ENCODE measurements at regions not wholly inside any gene's neighbourhood (a gene's known extent, or its start where the extent isn't known, plus 50 kb on each side); places are given as distances from the start of the nearest gene placed in this dataset.

DNA sequence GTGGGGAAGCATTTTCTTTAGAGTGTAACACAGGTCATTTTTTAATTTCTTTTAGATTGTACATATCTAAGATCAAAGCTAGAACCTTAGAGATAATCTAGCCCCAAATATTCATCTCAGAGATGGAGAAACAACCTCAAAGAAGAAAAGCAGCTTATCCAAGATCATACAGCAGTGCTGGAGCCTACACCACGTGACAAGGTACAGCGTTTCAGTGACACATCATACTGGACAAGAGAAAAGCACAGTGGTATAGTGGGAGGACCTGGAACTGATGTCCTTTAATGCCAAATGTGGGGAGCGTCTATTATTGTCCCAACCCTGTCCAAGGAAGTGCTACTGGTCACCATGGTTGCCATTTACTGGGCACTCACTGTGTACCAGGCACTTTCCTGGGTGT is 445.8 kb downstream of the RPS24 start:
- no peaks in the 10 kb centered on the region for H3K27me3 ChIP-seq (ENCODE audit: control insufficient read depth, insufficient read depth, low read length)
- H3K4me3 ChIP-seq (ENCODE audit: low read length) = no peak overlapping the region
- WGBS (ENCODE audit: insufficient coverage, insufficient read length) = no CpG with 5 or more reads among the region's 3 CpGs
- 0 out of 2 replicates have a peak, but pooled peaks cover 1% of the 10 kb centered on the region for H3K4me1 ChIP-seq (ENCODE audit: control insufficient read depth, insufficient read depth, low read length)
- H3K36me3 ChIP-seq (ENCODE audit: control insufficient read depth, insufficient read depth, low read length) = no peaks in the 10 kb centered on the region
- no peak overlapping the region for H3K27ac ChIP-seq (ENCODE audit: low read length)
- DNase-seq (ENCODE audit: low read depth, low spot score) = no peak
- no peaks in the 10 kb centered on the region for H3K9me3 ChIP-seq (ENCODE audit: control insufficient read depth, insufficient read depth, low read length)

GRCh38 chr10:78481842-78482241 is 448.2 kb downstream of the RPS24 start:
- H3K27me3 ChIP-seq (ENCODE audit: control insufficient read depth, insufficient read depth, low read length) = no peaks in the 10 kb centered on the region

DNA sequence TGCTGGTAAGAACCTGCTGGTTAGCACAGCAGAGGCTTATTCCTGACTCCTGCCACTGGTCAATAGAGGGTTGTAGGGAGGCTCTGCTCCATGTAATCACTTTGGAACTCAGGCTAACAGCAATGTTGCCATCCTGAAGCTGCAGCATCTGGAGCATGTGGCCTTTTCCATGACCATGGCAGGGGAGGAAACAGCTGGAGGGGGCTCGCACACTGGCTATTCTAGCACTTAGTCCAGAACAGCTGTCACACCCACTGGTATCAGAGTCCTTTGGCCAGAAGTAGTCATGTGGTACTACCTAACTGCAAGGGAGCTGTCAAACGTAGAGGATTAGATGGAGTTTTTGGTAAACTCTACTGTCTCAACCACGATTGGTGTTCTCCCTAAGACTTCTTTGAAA is 450.0 kb downstream of the RPS24 start:
- H3K27ac ChIP-seq (ENCODE audit: low read length) = no peak overlapping the region

More at GRCh38 chr10:78481842-78482241, 448.2 kb downstream of the RPS24 start:
- Histone ChIP-seq H3K4me3 (ENCODE audit: low read length) (no peak overlapping the region), H3K27ac (ENCODE audit: low read length) (no peak overlapping the region), H3K4me1 (ENCODE audit: control insufficient read depth, insufficient read depth, low read length) (0 out of 2 replicates have a peak, but pooled peaks cover 1% of the 10 kb centered on the region), H3K36me3 (ENCODE audit: control insufficient read depth, insufficient read depth, low read length) (no peaks in the 10 kb centered on the region), H3K9me3 (ENCODE audit: control insufficient read depth, insufficient read depth, low read length) (no peaks in the 10 kb centered on the region)
- WGBS (ENCODE audit: insufficient coverage, insufficient read length) = 100% methylated on average over 1 of the region's 3 CpGs
- DNase-seq (ENCODE audit: low read depth, low spot score) = no peak

GRCh38 chr10:78489034-78489433 is 455.4 kb downstream of the RPS24 start:
- no peak overlapping the region for H3K27ac ChIP-seq (ENCODE audit: low read length)
- H3K4me3 ChIP-seq (ENCODE audit: low read length) = no peak overlapping the region
- WGBS (ENCODE audit: insufficient coverage, insufficient read length) = no CpG with 5 or more reads among the region's 1 CpG

More for the DNA sequence above, 450.0 kb downstream of the RPS24 start:
- Histone ChIP-seq H3K4me1 (ENCODE audit: control insufficient read depth, insufficient read depth, low read length) (0 out of 2 replicates have a peak, but pooled peaks cover 1% of the 10 kb centered on the region), H3K4me3 (ENCODE audit: low read length) (no peak overlapping the region), H3K27me3 (ENCODE audit: control insufficient read depth, insufficient read depth, low read length) (no peaks in the 10 kb centered on the region), H3K9me3 (ENCODE audit: control insufficient read depth, insufficient read depth, low read length) (no peaks in the 10 kb centered on the region), H3K36me3 (ENCODE audit: control insufficient read depth, insufficient read depth, low read length) (no peaks in the 10 kb centered on the region)
- WGBS (ENCODE audit: insufficient coverage, insufficient read length) = no CpG with 5 or more reads among the region's 3 CpGs
- no peak for DNase-seq (ENCODE audit: low read depth, low spot score)

DNA sequence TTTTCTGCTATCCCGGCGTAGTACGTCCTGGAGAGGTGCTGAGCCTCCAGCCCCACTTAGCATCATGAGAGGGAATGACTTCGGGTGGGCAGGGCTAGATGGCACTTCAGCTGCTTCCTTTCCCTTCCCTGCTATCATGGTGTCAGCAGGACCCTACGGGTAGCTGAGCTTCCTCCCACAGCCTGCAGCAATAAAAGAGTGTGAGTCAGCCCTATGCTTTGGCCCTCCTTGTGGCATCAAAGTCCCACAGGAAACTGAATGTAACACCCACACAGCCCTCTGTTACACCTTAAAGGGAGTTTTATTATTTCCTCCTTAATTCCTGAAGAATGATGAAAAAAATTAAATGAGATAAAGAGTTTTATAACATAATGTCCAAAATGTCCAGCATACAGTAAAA is 458.1 kb downstream of the RPS24 start:
- Histone ChIP-seq H3K36me3 (ENCODE audit: control insufficient read depth, insufficient read depth, low read length) (no peaks in the 10 kb centered on the region), H3K4me3 (ENCODE audit: low read length) (no peak overlapping the region), H3K27ac (ENCODE audit: low read length) (no peak overlapping the region), H3K27me3 (ENCODE audit: control insufficient read depth, insufficient read depth, low read length) (no peaks in the 10 kb centered on the region), H3K9me3 (ENCODE audit: control insufficient read depth, insufficient read depth, low read length) (no peaks in the 10 kb centered on the region), H3K4me1 (ENCODE audit: control insufficient read depth, insufficient read depth, low read length) (no peaks in the 10 kb centered on the region)
- WGBS (ENCODE audit: insufficient coverage, insufficient read length) = no CpG with 5 or more reads among the region's 5 CpGs
- DNase-seq (ENCODE audit: low read depth, low spot score) = no peak

More at GRCh38 chr10:78489034-78489433, 455.4 kb downstream of the RPS24 start:
- DNase-seq (ENCODE audit: low read depth, low spot score) = no peak
- H3K4me1 ChIP-seq (ENCODE audit: control insufficient read depth, insufficient read depth, low read length) = no peaks in the 10 kb centered on the region
- no peaks in the 10 kb centered on the region for H3K36me3 ChIP-seq (ENCODE audit: control insufficient read depth, insufficient read depth, low read length)
- no peaks in the 10 kb centered on the region for H3K27me3 ChIP-seq (ENCODE audit: control insufficient read depth, insufficient read depth, low read length)
- no peaks in the 10 kb centered on the region for H3K9me3 ChIP-seq (ENCODE audit: control insufficient read depth, insufficient read depth, low read length)

- H3K4me3 ChIP-seq (ENCODE audit: low read length) = no peak overlapping the region
- H3K36me3 ChIP-seq (ENCODE audit: control insufficient read depth, insufficient read depth, low read length) = no peaks in the 10 kb centered on the region
- no peak overlapping the region for H3K27ac ChIP-seq (ENCODE audit: low read length)
- H3K9me3 ChIP-seq (ENCODE audit: control insufficient read depth, insufficient read depth, low read length) = no peaks in the 10 kb centered on the region
- no peak for DNase-seq (ENCODE audit: low read depth, low spot score)
- no peaks in the 10 kb centered on the region for H3K27me3 ChIP-seq (ENCODE audit: control insufficient read depth, insufficient read depth, low read length)
- no peaks in the 10 kb centered on the region for H3K4me1 ChIP-seq (ENCODE audit: control insufficient read depth, insufficient read depth, low read length)
Measured at GRCh38 chr10:78492424-78492823, 458.8 kb downstream of the RPS24 start.

DNA sequence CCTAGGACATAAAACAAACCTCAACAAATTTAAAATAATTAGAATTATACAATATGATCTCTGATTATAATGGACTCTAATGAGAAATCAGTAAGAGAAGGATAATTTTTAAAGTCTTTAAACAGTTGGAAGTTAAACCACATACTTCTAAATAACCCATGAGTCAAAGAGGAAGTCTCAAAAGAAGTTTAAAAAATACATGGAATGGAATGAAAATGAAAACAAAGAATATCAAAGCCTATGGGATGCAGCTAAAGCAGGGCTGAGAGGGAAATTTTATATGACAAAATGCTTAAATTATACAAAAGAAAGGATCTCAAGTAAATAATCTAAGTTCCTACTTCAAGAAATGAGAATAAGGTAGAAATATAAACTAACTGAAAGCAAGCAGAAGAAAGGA is 460.5 kb downstream of the RPS24 start:
- DNase-seq (ENCODE audit: low read depth, low spot score) = no peak
- Histone ChIP-seq H3K9me3 (ENCODE audit: control insufficient read depth, insufficient read depth, low read length) (no peaks in the 10 kb centered on the region), H3K4me1 (ENCODE audit: control insufficient read depth, insufficient read depth, low read length) (no peaks in the 10 kb centered on the region), H3K36me3 (ENCODE audit: control insufficient read depth, insufficient read depth, low read length) (no peaks in the 10 kb centered on the region), H3K27me3 (ENCODE audit: control insufficient read depth, insufficient read depth, low read length) (no peaks in the 10 kb centered on the region), H3K4me3 (ENCODE audit: low read length) (no peak overlapping the region), H3K27ac (ENCODE audit: low read length) (no peak overlapping the region)

- no CpG with 5 or more reads among the region's 6 CpGs for WGBS (ENCODE audit: insufficient coverage, insufficient read length)
- H3K9me3 ChIP-seq (ENCODE audit: control insufficient read depth, insufficient read depth, low read length) = no peaks in the 10 kb centered on the region
- DNase-seq (ENCODE audit: low read depth, low spot score) = no peak
- H3K36me3 ChIP-seq (ENCODE audit: control insufficient read depth, insufficient read depth, low read length) = no peaks in the 10 kb centered on the region
- no peak overlapping the region for H3K27ac ChIP-seq (ENCODE audit: low read length)
- no peak overlapping the region for H3K4me3 ChIP-seq (ENCODE audit: low read length)
- no peaks in the 10 kb centered on the region for H3K27me3 ChIP-seq (ENCODE audit: control insufficient read depth, insufficient read depth, low read length)
- no peaks in the 10 kb centered on the region for H3K4me1 ChIP-seq (ENCODE audit: control insufficient read depth, insufficient read depth, low read length)
Measured at GRCh38 chr10:78502210-78502936, 468.7 kb downstream of the RPS24 start.

GRCh38 chr10:78504181-78504580 is 470.5 kb downstream of the RPS24 start:
- no peaks in the 10 kb centered on the region for H3K36me3 ChIP-seq (ENCODE audit: control insufficient read depth, insufficient read depth, low read length)
- no peak for DNase-seq (ENCODE audit: low read depth, low spot score)
- WGBS (ENCODE audit: insufficient coverage, insufficient read length) = no CpG with 5 or more reads among the region's 3 CpGs
- H3K9me3 ChIP-seq (ENCODE audit: control insufficient read depth, insufficient read depth, low read length) = no peaks in the 10 kb centered on the region
- no peak overlapping the region for H3K4me3 ChIP-seq (ENCODE audit: low read length)
- no peaks in the 10 kb centered on the region; the same call in 1 of the 2 replicates for H3K4me1 ChIP-seq (ENCODE audit: control insufficient read depth, insufficient read depth, low read length)
- H3K27ac ChIP-seq (ENCODE audit: low read length) = no peak overlapping the region
- no peaks in the 10 kb centered on the region for H3K27me3 ChIP-seq (ENCODE audit: control insufficient read depth, insufficient read depth, low read length)

DNA sequence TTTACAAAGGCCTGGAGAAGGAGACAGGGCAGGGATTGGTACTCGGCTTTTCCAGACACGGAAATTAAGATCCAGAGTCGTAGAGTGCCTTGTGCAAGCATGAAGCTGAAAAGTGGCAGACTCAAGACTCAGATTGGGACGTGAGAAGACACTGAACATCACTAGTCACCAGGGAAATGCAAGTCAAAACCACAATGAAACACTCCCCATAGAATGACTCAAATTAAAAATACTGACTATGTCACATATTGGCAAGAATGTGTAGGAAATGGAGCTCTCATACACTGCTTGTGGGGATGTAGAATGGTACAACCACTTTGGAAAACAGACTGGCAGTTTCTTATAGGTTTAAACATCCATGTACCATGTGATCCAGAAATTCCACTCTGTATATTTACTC is 472.0 kb downstream of the RPS24 start:
- no CpG with 5 or more reads among the region's 4 CpGs for WGBS (ENCODE audit: insufficient coverage, insufficient read length)
- no peaks in the 10 kb centered on the region for H3K27me3 ChIP-seq (ENCODE audit: control insufficient read depth, insufficient read depth, low read length)
- H3K4me3 ChIP-seq (ENCODE audit: low read length) = no peak overlapping the region
- H3K27ac ChIP-seq (ENCODE audit: low read length) = no peak overlapping the region
- no peaks in the 10 kb centered on the region for H3K9me3 ChIP-seq (ENCODE audit: control insufficient read depth, insufficient read depth, low read length)
- H3K4me1 ChIP-seq (ENCODE audit: control insufficient read depth, insufficient read depth, low read length) = no peaks in the 10 kb centered on the region; the same call in 1 of the 2 replicates
- DNase-seq (ENCODE audit: low read depth, low spot score) = no peak
- H3K36me3 ChIP-seq (ENCODE audit: control insufficient read depth, insufficient read depth, low read length) = no peaks in the 10 kb centered on the region

- no peaks in the 10 kb centered on the region for H3K9me3 ChIP-seq (ENCODE audit: control insufficient read depth, insufficient read depth, low read length)
- peaks cover 1% of the 10 kb centered on the region; the same call in 1 of the 2 replicates for H3K4me1 ChIP-seq (ENCODE audit: control insufficient read depth, insufficient read depth, low read length)
- no peak for DNase-seq (ENCODE audit: low read depth, low spot score)
- H3K4me3 ChIP-seq (ENCODE audit: low read length) = no peak overlapping the region
- H3K36me3 ChIP-seq (ENCODE audit: control insufficient read depth, insufficient read depth, low read length) = no peaks in the 10 kb centered on the region
- H3K27ac ChIP-seq (ENCODE audit: low read length) = no peak overlapping the region
- no CpG with 5 or more reads among the region's 2 CpGs for WGBS (ENCODE audit: insufficient coverage, insufficient read length)
- no peaks in the 10 kb centered on the region for H3K27me3 ChIP-seq (ENCODE audit: control insufficient read depth, insufficient read depth, low read length)
Measured at GRCh38 chr10:78506614-78507013, 473.0 kb downstream of the RPS24 start.
